Esophagus squamous epithelium (tissue), 5 donors: ENCODE measurements at regions not wholly inside any gene's neighbourhood (a gene's known extent, or its start where the extent isn't known, plus 50 kb on each side); places are given as distances from the start of the nearest gene placed in this dataset.

Experiments used
- DNase-seq: peaks from one replicate; lab custom pipeline; 2025; lab: John Stamatoyannopoulos, UW
- H3K27ac ChIP-seq, 4 donors: fragments of 200-600 bp; sonication (generic); one replicate each; pipeline ENCODE4 v1.5.1; 2016 to 2019; ENCODE audit warnings: mild to moderate bottlenecking in 1 of 4
- H3K27me3 ChIP-seq, 4 donors: fragments of 200-600 bp; sonication (generic); 1 replicate in 3 of 4; 2 replicates in 1 of 4; pipeline versions ENCODE4 v1.5.1 to v1.6.0; 2017 to 2021; ENCODE audit warnings: antibody characterized with exemption in 1 of 4
- H3K36me3 ChIP-seq, 3 donors: fragments of 200-600 bp; sonication (generic); one replicate each; pipeline ENCODE4 v1.5.1; 2016 to 2019
- H3K4me1 ChIP-seq, 3 donors: fragments of 200-600 bp; sonication (generic); one replicate each; pipeline ENCODE4 v1.5.1; 2017 to 2019
- H3K4me3 ChIP-seq, 4 donors: fragments of 200-600 bp; sonication (generic); 1 replicate in 3 of 4; 2 replicates in 1 of 4; pipeline ENCODE4 v1.5.1; 2016 to 2019; ENCODE audit warnings: mild to moderate bottlenecking in 2 of 4, moderate library complexity in 1 of 4
- H3K9me3 ChIP-seq, 3 donors: fragments of 200-600 bp; sonication (generic); one replicate each; pipeline ENCODE4 v1.5.1; 2016 to 2019
- CTCF ChIP-seq, 6 experiments: fragments of 450-650 bp in 4 of 6; fragments of 200-600 bp in 2 of 6; sonication (generic) in 2 of 6; IDR thresholded peaks; one replicate each; pipeline ENCODE4 v1.5.1; 2016 to 2019; ENCODE audit warnings: antibody characterized with exemption in 6 of 6, mild to moderate bottlenecking in 4 of 6, moderate library complexity in 4 of 6
- POLR2A ChIP-seq, 4 donors: fragments of 450-650 bp; IDR thresholded peaks; one replicate each; pipeline ENCODE4 v1.6.1; 2017; ENCODE audit warnings: antibody characterized with exemption in 4 of 4, mild to moderate bottlenecking in 4 of 4, moderate library complexity in 3 of 4
- WGBS, 2 donors: methylation state at CpG; one replicate each; pipeline ENCODE4 v1.1.5; 2018; 5-methylcytosine and 5-hydroxymethylcytosine counted together
- intact Hi-C: fragments of 100-400 bp; cut with DNase I; formaldehyde crosslinking; loops from one replicate; pipeline ENCODE4 v1.15.0; 2022
- donor health status: DM: yes; HTN: yes; CAD: no.

DNA sequence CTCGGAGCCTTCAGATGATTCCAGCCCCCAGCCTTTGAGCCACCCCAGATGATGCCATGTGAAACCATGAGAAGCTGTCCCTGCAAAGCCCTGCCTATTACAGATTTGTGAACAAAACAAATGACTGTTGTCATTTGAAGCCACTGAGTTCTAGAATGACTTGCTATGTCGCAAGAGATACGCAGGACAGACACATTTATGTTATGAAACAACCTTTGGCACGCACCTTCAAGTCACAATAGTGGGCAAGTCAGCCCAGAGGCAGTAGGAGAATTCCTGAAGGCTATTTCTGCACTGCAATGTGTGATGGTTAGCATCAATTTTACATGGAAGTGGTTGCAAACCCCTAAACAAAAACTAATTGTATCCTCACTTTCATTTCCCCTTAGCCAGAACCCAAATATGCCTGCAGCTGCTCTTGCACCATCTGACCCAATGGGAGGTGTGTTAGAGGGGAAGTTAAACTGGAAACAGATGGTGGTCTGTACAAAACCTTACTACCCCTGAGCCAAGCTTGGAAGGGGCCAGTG is 174.4 kb upstream of the ATP6AP2 start:
- TF ChIP-seq CTCF (IDR thresholded peaks at IDR 0.05) (no peak), POLR2A (IDR thresholded peaks at IDR 0.05) (no peak)
- no peak overlapping the region for H3K27ac ChIP-seq
- H3K4me1 ChIP-seq = peaks cover 0 to 17% (median 6%) of the 10 kb centered on the region in 3 donors
- 48% methylated on average over 3 of the region's 4 CpGs; no CpG with 5 or more reads in 1 of the 2 donors for WGBS, 2 donors
- no peaks in the 10 kb centered on the region for H3K27me3 ChIP-seq
- H3K36me3 ChIP-seq = no peaks in the 10 kb centered on the region
- H3K9me3 ChIP-seq = no peaks in the 10 kb centered on the region
- intact Hi-C loops = no loop called here
- H3K4me3 ChIP-seq = no peak overlapping the region
- DNase-seq = no peak

GRCh38 chrX:40405399-40405798 is 175.4 kb upstream of the ATP6AP2 start:
- Histone ChIP-seq H3K4me3 (no peak overlapping the region), H3K9me3 (no peaks in the 10 kb centered on the region), H3K27me3 (no peaks in the 10 kb centered on the region), H3K27ac (no peak overlapping the region), H3K36me3 (no peaks in the 10 kb centered on the region), H3K4me1 (peaks cover 0 to 17% (median 6%) of the 10 kb centered on the region in 3 donors)
- no peak for DNase-seq
- intact Hi-C loops = no loop called here
- 65 to 97% methylated on average over 3 of the region's 3 CpGs for WGBS, 2 donors
- TF ChIP-seq CTCF (IDR thresholded peaks at IDR 0.05) = no peak

DNA sequence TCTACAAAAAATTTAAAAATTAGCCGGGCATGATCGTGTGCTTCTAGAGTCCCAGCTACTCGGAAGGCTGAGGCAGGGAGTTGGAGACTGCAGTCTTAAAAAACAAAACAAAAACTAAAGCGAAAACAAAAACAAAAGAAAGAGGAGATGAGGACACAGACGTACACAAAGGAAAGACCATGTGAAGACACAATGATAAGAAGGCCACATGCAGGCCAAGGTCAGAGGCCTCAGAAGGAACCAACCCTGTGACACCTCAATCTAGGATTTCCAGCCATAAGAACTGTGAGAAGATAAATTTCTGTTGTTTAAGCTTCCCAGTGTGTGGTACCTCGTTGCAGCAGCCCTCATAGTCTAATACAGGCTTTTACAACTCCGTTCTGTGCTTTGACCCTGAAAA is 177.0 kb upstream of the ATP6AP2 start:
- TF ChIP-seq CTCF (IDR thresholded peaks at IDR 0.05) = no peak
- TF ChIP-seq POLR2A (IDR thresholded peaks at IDR 0.05) = no peak
- Histone ChIP-seq H3K4me3 (no peak overlapping the region), H3K27ac (peak overlapping the region in 2 of 4 donors; percentile 11 to 54), H3K27me3 (no peaks in the 10 kb centered on the region), H3K4me1 (peaks cover 0 to 17% (median 6%) of the 10 kb centered on the region in 3 donors), H3K9me3 (no peaks in the 10 kb centered on the region), H3K36me3 (no peaks in the 10 kb centered on the region)
- intact Hi-C loops = no loop called here
- no peak for DNase-seq
- WGBS, 2 donors = 74 to 87% methylated on average over 6 to 7 of the region's 7 CpGs

- Histone ChIP-seq H3K36me3 (no peaks in the 10 kb centered on the region), H3K4me3 (no peak overlapping the region), H3K9me3 (no peaks in the 10 kb centered on the region), H3K27ac (peak overlapping the region in 3 of 4 donors; percentile 22 to 58 (median 54)), H3K4me1 (peaks cover 0 to 17% (median 6%) of the 10 kb centered on the region in 3 donors), H3K27me3 (no peaks in the 10 kb centered on the region)
- intact Hi-C loops = no loop called here
- WGBS, 2 donors = 20 to 58% methylated on average over 1 to 11 of the region's 12 CpGs
- DNase-seq = no peak
- TF ChIP-seq POLR2A (IDR thresholded peaks at IDR 0.05) = no peak
- TF ChIP-seq CTCF (IDR thresholded peaks at IDR 0.05) = no peak
These were observed 177.8 kb upstream of the ATP6AP2 start for GRCh38 chrX:40402831-40403533.

DNA sequence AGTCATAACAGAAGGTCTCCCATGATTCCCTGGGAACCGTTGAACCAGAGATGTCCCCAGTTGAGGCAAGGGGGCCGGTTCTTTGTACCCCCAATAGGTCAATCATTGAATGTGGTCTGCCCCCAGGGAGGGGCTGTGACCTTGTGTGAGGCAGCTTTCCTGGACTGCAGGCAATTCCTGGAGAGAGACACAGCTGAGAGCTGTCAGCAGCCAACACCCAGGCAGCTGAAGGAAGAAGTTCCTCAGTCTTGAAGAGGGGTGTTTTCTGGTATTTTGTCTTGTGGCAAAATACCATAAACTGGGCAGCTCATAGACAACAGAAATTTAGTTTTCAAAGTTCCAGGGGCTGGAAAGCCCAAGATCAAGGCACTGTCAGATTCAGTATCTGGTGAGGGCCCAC is 185.7 kb upstream of the ATP6AP2 start:
- TF ChIP-seq CTCF (IDR thresholded peaks at IDR 0.05) (no peak), POLR2A (IDR thresholded peaks at IDR 0.05) (no peak)

More for the DNA sequence above, 185.7 kb upstream of the ATP6AP2 start:
- no peak for DNase-seq
- Histone ChIP-seq H3K9me3 (peaks cover 0 to 9% (median 0%) of the 10 kb centered on the region in 3 donors), H3K36me3 (no peaks in the 10 kb centered on the region), H3K4me3 (no peak overlapping the region), H3K4me1 (no peaks in the 10 kb centered on the region), H3K27ac (no peak overlapping the region), H3K27me3 (no peaks in the 10 kb centered on the region)
- intact Hi-C loops = no loop called here
- no CpG with 5 or more reads among the region's 2 CpGs for WGBS, 2 donors
